H1 (cell line): ENCODE measurements at regions not wholly inside any gene's neighbourhood (a gene's known extent, or its start where the extent isn't known, plus 50 kb on each side); places are given as distances from the start of the nearest gene placed in this dataset.

Experiments used
- GTF2F1 ChIP-seq: IDR thresholded peaks from 2 replicates; pipeline ENCODE4 v1.6.1; 2012; ENCODE audit warnings: low read depth, low read length, improper control_type of control experiment, borderline replicate concordance
- POLR2AphosphoS5 ChIP-seq: IDR thresholded peaks from 2 replicates; pipeline ENCODE4 v1.6.1; 2011; ENCODE audit warnings: low read depth, low read length
- POU5F1 ChIP-seq: IDR thresholded peaks from 2 replicates; pipeline ENCODE4 v1.6.1; 2011; ENCODE audit warnings: low read depth, mild to moderate bottlenecking, low read length, moderate library complexity
- RBBP5 ChIP-seq: IDR thresholded peaks from 2 replicates; pipeline ENCODE4 v1.7.1; 2012; ENCODE audit warnings: low read depth, mild to moderate bottlenecking, inconsistent platforms, low read length, moderate library complexity, borderline replicate concordance
- SP2 ChIP-seq: IDR thresholded peaks from 2 replicates; pipeline ENCODE4 v1.6.1; 2012; ENCODE audit warnings: mild to moderate bottlenecking, low read length, inconsistent platforms
- TAF1 ChIP-seq: IDR thresholded peaks from 2 replicates; pipeline ENCODE4 v1.6.1; 2011; ENCODE audit warnings: mild to moderate bottlenecking, low read depth, low read length
- YY1 ChIP-seq: IDR thresholded peaks from 2 replicates; pipeline ENCODE4 v1.6.1; 2011; ENCODE audit warnings: low read depth, mild to moderate bottlenecking, low read length
- TF ChIP-seq, protein P1 (sequence below), 3 experiments: IDR thresholded peaks; 1 replicate in 2 of 3; 2 replicates in 1 of 3; pipeline versions ENCODE4 v1.5.1 to v1.6.1; 2011; ENCODE audit warnings: low read length in 3 of 3, mild to moderate bottlenecking in 3 of 3, inconsistent platforms in 2 of 3, low read depth in 1 of 3, moderate library complexity in 1 of 3; ENCODE audit not compliant: insufficient read depth in 1 of 3; ENCODE audit errors: control extremely low read depth in 1 of 3
- TF ChIP-seq, protein P2 (sequence below): IDR thresholded peaks from 2 replicates; pipeline ENCODE4 v1.6.1; 2011; ENCODE audit warnings: low read length, improper control_type of control experiment

DNA sequence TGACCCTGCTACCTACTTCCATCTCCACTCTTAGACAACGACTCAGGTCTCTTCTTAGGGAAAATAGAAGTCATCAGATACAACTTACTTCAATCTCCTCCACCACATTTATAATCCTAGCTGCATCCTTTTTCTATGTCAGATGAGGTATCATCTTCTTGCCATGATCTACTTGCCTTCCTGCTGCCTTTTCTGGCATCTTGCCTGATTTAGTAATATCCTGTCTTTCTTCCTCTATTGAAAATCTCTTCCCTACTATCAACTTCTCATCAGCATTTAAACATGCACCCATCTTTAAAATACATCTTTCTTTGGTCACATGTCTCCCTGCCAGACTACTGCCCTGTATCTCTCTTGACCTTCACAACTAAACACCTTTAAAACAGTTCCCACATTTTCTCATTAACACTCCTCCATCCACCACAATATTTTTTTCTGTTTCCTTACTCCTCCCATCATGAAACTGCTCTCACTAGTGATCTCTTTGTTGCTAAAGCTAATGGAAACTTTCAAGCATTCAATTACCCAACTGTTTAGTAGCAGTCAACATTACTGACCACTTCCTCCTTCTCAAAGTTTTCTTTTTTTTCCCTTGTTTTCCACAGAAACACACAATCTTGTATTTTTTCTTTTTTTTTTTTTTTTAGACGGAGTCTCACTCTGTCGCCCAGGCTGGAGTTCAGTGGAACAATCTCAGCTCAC, 100.8 kb upstream of the CXorf66 start:
- TF ChIP-seq, protein P1, sequence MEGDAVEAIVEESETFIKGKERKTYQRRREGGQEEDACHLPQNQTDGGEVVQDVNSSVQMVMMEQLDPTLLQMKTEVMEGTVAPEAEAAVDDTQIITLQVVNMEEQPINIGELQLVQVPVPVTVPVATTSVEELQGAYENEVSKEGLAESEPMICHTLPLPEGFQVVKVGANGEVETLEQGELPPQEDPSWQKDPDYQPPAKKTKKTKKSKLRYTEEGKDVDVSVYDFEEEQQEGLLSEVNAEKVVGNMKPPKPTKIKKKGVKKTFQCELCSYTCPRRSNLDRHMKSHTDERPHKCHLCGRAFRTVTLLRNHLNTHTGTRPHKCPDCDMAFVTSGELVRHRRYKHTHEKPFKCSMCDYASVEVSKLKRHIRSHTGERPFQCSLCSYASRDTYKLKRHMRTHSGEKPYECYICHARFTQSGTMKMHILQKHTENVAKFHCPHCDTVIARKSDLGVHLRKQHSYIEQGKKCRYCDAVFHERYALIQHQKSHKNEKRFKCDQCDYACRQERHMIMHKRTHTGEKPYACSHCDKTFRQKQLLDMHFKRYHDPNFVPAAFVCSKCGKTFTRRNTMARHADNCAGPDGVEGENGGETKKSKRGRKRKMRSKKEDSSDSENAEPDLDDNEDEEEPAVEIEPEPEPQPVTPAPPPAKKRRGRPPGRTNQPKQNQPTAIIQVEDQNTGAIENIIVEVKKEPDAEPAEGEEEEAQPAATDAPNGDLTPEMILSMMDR (IDR thresholded peaks at IDR 0.05; ENCODE audit: control extremely low read depth in 1 of 3, insufficient read depth in 1 of 3, low read depth in 1 of 3, low read length in 3 of 3), result no peak
- TF ChIP-seq, protein P2, sequence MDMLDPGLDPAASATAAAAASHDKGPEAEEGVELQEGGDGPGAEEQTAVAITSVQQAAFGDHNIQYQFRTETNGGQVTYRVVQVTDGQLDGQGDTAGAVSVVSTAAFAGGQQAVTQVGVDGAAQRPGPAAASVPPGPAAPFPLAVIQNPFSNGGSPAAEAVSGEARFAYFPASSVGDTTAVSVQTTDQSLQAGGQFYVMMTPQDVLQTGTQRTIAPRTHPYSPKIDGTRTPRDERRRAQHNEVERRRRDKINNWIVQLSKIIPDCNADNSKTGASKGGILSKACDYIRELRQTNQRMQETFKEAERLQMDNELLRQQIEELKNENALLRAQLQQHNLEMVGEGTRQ, result no peak
- no peak for TF ChIP-seq POU5F1
- TF ChIP-seq YY1, result no peak
- no peak for TF ChIP-seq SP2
- no peak for TF ChIP-seq RBBP5
- no peak for TF ChIP-seq GTF2F1
- no peak for TF ChIP-seq POLR2AphosphoS5
- TF ChIP-seq TAF1, result no peak
